Prostate gland (tissue), 2 donors: ENCODE measurements at regions not wholly inside any gene's neighbourhood (a gene's known extent, or its start where the extent isn't known, plus 50 kb on each side); places are given as distances from the start of the nearest gene placed in this dataset.

Experiments used
- DNase-seq: peaks from one replicate; pipeline ENCODE4 v3.0.0-alpha.2; 2019; ENCODE audit warnings: low spot score
- H3K27ac ChIP-seq, 2 donors: fragments of 200-600 bp; sonication (generic); 2 replicates each; pipeline ENCODE4 v1.5.1; 2017 to 2019
- H3K27me3 ChIP-seq: fragments of 200-600 bp; sonication (generic); replicated peaks from 2 replicates; pipeline ENCODE4 v1.5.1; 2019; ENCODE audit not compliant: insufficient read depth
- H3K36me3 ChIP-seq, 2 donors: fragments of 200-600 bp; sonication (generic); 1 replicate in 1 of 2; 2 replicates in 1 of 2; pipeline versions ENCODE4 v1.5.1 to v1.8.1; 2017 to 2019
- H3K4me1 ChIP-seq: fragments of 200-600 bp; sonication (generic); replicated peaks from 2 replicates; pipeline ENCODE4 v1.5.1; 2019
- H3K4me3 ChIP-seq, 2 donors: fragments of 200-600 bp; sonication (generic); 2 replicates each; pipeline ENCODE4 v1.5.1; 2017 to 2019
- H3K9me3 ChIP-seq: fragments of 200-600 bp; sonication (generic); 2 replicates; pipeline ENCODE4 v1.5.1; 2017
- CTCF ChIP-seq, 4 experiments: fragments of 200-600 bp in 2 of 4; fragments of 450-650 bp in 2 of 4; sonication (generic) in 2 of 4; IDR thresholded peaks; 1 replicate in 3 of 4; 2 replicates in 1 of 4; pipeline ENCODE4 v1.5.1; 2016 to 2019; ENCODE audit warnings: antibody characterized with exemption in 4 of 4, mild to moderate bottlenecking in 2 of 4, moderate library complexity in 2 of 4
- POLR2A ChIP-seq: fragments of 450-650 bp; IDR thresholded peaks from one replicate; pipeline ENCODE4 v1.6.1; 2016; ENCODE audit warnings: antibody characterized with exemption, mild to moderate bottlenecking
- POLR2AphosphoS5 ChIP-seq: sonication (generic); formaldehyde crosslinking; IDR thresholded peaks from one replicate; pipeline ENCODE4 v1.6.1; 2017; ENCODE audit warnings: antibody characterized with exemption
- WGBS: methylation state at CpG from one replicate; pipeline ENCODE4 v1.1.5; 2018; 5-methylcytosine and 5-hydroxymethylcytosine counted together
- intact Hi-C: fragments of 100-400 bp; cut with DNase I; formaldehyde crosslinking; loops from one replicate; pipeline ENCODE4 v1.14.2; 2022

GRCh38 chr3:34938784-34939183 is 700.5 kb upstream of the ARPP21 start:
- no peak overlapping the region for H3K4me3 ChIP-seq
- no peaks in the 10 kb centered on the region for H3K27me3 ChIP-seq
- WGBS, result 93% methylated on average over 1 of the region's 1 CpG
- H3K9me3 ChIP-seq, result no peaks in the 10 kb centered on the region
- intact Hi-C loops, result no loop called here
- no peaks in the 10 kb centered on the region for H3K36me3 ChIP-seq
- no peak for TF ChIP-seq POLR2A
- no peak for TF ChIP-seq CTCF (IDR thresholded peaks at IDR 0.05)
- no peak for TF ChIP-seq POLR2AphosphoS5
- H3K4me1 ChIP-seq, result no peaks in the 10 kb centered on the region
- no peak for DNase-seq
- H3K27ac ChIP-seq, result no peak overlapping the region

GRCh38 chr3:34942256-34942655 is 697.1 kb upstream of the ARPP21 start:
- TF ChIP-seq CTCF (IDR thresholded peaks at IDR 0.05) (no peak), POLR2A (no peak)
- no peak overlapping the region for H3K27ac ChIP-seq
- no peaks in the 10 kb centered on the region for H3K36me3 ChIP-seq
- no peaks in the 10 kb centered on the region for H3K9me3 ChIP-seq
- no peak for DNase-seq
- intact Hi-C loops, result no loop called here
- no peak overlapping the region for H3K4me3 ChIP-seq
- H3K4me1 ChIP-seq, result no peaks in the 10 kb centered on the region
- no peaks in the 10 kb centered on the region for H3K27me3 ChIP-seq

- DNase-seq, result no peak
- no peak overlapping the region for H3K27ac ChIP-seq
- no peaks in the 10 kb centered on the region for H3K9me3 ChIP-seq
- H3K27me3 ChIP-seq, result no peaks in the 10 kb centered on the region
- no peaks in the 10 kb centered on the region for H3K4me1 ChIP-seq
- no peak for TF ChIP-seq POLR2AphosphoS5
- no peak for TF ChIP-seq CTCF (IDR thresholded peaks at IDR 0.05)
- TF ChIP-seq POLR2A, result no peak
- no peak overlapping the region for H3K4me3 ChIP-seq
- H3K36me3 ChIP-seq, result no peaks in the 10 kb centered on the region
- intact Hi-C loops, result no loop called here
Observed at GRCh38 chr3:34947834-34948233, 691.5 kb upstream of the ARPP21 start.

- no peak for DNase-seq
- 97% methylated on average over 1 of the region's 1 CpG for WGBS
- Histone ChIP-seq H3K36me3 (no peaks in the 10 kb centered on the region), H3K27me3 (no peaks in the 10 kb centered on the region), H3K4me3 (no peak overlapping the region), H3K9me3 (no peaks in the 10 kb centered on the region), H3K4me1 (no peaks in the 10 kb centered on the region), H3K27ac (no peak overlapping the region)
- no peak for TF ChIP-seq POLR2AphosphoS5
- TF ChIP-seq POLR2A, result no peak
- no peak for TF ChIP-seq CTCF (IDR thresholded peaks at IDR 0.05)
- intact Hi-C loops, result no loop called here
Observed at GRCh38 chr3:34948517-34948916, 690.8 kb upstream of the ARPP21 start.

- no peaks in the 10 kb centered on the region for H3K36me3 ChIP-seq
- no peaks in the 10 kb centered on the region for H3K27me3 ChIP-seq
- intact Hi-C loops, result no loop called here
- no peak overlapping the region for H3K4me3 ChIP-seq
- DNase-seq, result no peak
- no peaks in the 10 kb centered on the region for H3K4me1 ChIP-seq
- TF ChIP-seq POLR2AphosphoS5 (no peak), POLR2A (no peak), CTCF (IDR thresholded peaks at IDR 0.05) (no peak)
- no peaks in the 10 kb centered on the region for H3K9me3 ChIP-seq
- no peak overlapping the region for H3K27ac ChIP-seq
- WGBS, result 68% methylated on average over 1 of the region's 1 CpG
Observed at GRCh38 chr3:34955680-34956079, 683.6 kb upstream of the ARPP21 start.
